SU-DHL-6 (cell line): ENCODE measurements at regions not wholly inside any gene's neighbourhood (a gene's known extent, or its start where the extent isn't known, plus 50 kb on each side); places are given as distances from the start of the nearest gene placed in this dataset.

Experiments used
- CTCF ChIP-seq: fragments of 200-600 bp; sonication (generic); IDR thresholded peaks from one replicate; pipeline ENCODE4 v1.5.1; 2017; ENCODE audit warnings: antibody characterized with exemption, mild to moderate bottlenecking, low read length, moderate library complexity; ENCODE audit not compliant: insufficient read depth, poor library complexity, severe bottlenecking
- EZH2phosphoT487 ChIP-seq: fragments of 200-600 bp; sonication (generic), shearing (Covaris generic); conservative IDR thresholded peaks from 2 replicates; pipeline ENCODE4 v1.6.1; 2018; ENCODE audit warnings: mild to moderate bottlenecking, antibody characterized with exemption, low read length, moderate library complexity, mixed read lengths

- TF ChIP-seq CTCF (no peak), EZH2phosphoT487 (no peak)
Measured at GRCh38 chr19:27580906-27581305, 1632.0 kb downstream of the UQCRFS1 start.
